Umbilical cord (tissue), 1 donor: ENCODE measurements at regions not wholly inside any gene's neighbourhood (a gene's known extent, or its start where the extent isn't known, plus 50 kb on each side); places are given as distances from the start of the nearest gene placed in this dataset.
A peak's percentile ranks its signal among the peaks of the same experiment; 100 is the strongest.
"Not testable (repeated sequence)": the region's sequence is repeated elsewhere in the genome, so short reads cannot be mapped to it uniquely, and the experiment has no call there.

Experiments
- DNase-seq: peaks from one replicate; pipeline ENCODE4 v3.0.0-alpha.2; 2015; ENCODE audit warnings: low spot score

GRCh38 chr12:131596115-131596514 lies 114.8 kb upstream of the SFSWAP start:
- DNase-seq, result no peak

- DNase-seq, result no peak
Observed at GRCh38 chr12:131597333-131597732, 113.6 kb upstream of the SFSWAP start.

- DNase-seq, result no peak
Observed at GRCh38 chr12:131598717-131599116, 112.2 kb upstream of the SFSWAP start.

GRCh38 chr12:131599190-131600159 lies 111.4 kb upstream of the SFSWAP start:
- no peak for DNase-seq

- DNase-seq, result no peak
Observed at GRCh38 chr12:131600160-131600532, 110.7 kb upstream of the SFSWAP start.

- not testable (repeated sequence) for DNase-seq
Observed at GRCh38 chr12:131601499-131601898, 109.4 kb upstream of the SFSWAP start.

GRCh38 chr12:131603106-131603938 lies 107.6 kb upstream of the SFSWAP start:
- no peak for DNase-seq

GRCh38 chr12:131603939-131604795 lies 106.7 kb upstream of the SFSWAP start:
- no peak for DNase-seq

- DNase-seq, result no peak
Observed at GRCh38 chr12:131604859-131605258, 106.0 kb upstream of the SFSWAP start.

- DNase-seq, result no peak
Observed at GRCh38 chr12:131605304-131605829, 105.5 kb upstream of the SFSWAP start.

- DNase-seq, result no peak
Observed at GRCh38 chr12:131606218-131606901, 104.5 kb upstream of the SFSWAP start.

GRCh38 chr12:131607658-131608447 lies 103.0 kb upstream of the SFSWAP start:
- no peak for DNase-seq

GRCh38 chr12:131608740-131609690 lies 101.9 kb upstream of the SFSWAP start:
- DNase-seq, result peak; percentile 56

- no peak for DNase-seq
Observed at GRCh38 chr12:131609762-131610161, 101.1 kb upstream of the SFSWAP start.

GRCh38 chr12:131610181-131610580 lies 100.7 kb upstream of the SFSWAP start:
- DNase-seq, result no peak

GRCh38 chr12:131610891-131611290 lies 100.0 kb upstream of the SFSWAP start:
- DNase-seq, result no peak

GRCh38 chr12:131611416-131612091 lies 99.3 kb upstream of the SFSWAP start:
- DNase-seq, result no peak

GRCh38 chr12:131612092-131612755 lies 98.7 kb upstream of the SFSWAP start:
- no peak for DNase-seq
